ENCODE measurements at regions not wholly inside any gene's neighbourhood (a gene's known extent, or its start where the extent isn't known, plus 50 kb on each side); places are given as distances from the start of the nearest gene placed in this dataset.
A peak's percentile ranks its signal among the peaks of the same experiment; 100 is the strongest.

DNA sequence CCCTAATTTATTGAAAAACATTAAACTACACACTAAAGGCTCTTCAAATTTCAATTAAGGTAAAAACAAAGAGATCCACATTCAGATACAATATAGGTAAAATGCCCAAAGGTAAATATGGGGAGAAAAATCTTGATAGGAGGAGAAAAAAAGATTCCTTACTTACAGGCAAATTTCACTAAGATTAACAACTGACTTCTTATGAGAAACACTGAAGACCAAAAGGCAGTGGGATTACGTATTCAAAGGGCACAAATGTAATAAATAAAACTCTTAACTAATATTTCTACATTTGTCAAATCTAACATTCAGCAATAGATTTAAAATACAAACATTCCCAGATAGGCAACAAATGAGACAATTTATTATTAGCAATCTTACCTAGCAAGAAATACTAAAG is 829.3 kb downstream of the SH3BGRL start:
- Histone ChIP-seq H3K4me3 (no peak overlapping the region), H3K27ac (no peak overlapping the region), H3K4me1 (ENCODE audit: low read depth) (no peaks in the 10 kb centered on the region), H3K9me3 (ENCODE audit: low read depth) (no peaks in the 10 kb centered on the region), H3K36me3 (no peaks in the 10 kb centered on the region), H3K27me3 (no peaks in the 10 kb centered on the region)
- no peak for DNase-seq (ENCODE audit: low read depth in 1 of 2, low spot score in 1 of 2)
- TF ChIP-seq CTCF (IDR thresholded peaks at IDR 0.05; ENCODE audit: low read depth, low read length): no peak

- H3K27me3 ChIP-seq: no peaks in the 10 kb centered on the region
- no peak for DNase-seq (ENCODE audit: low read depth in 1 of 2, low spot score in 1 of 2)
- H3K36me3 ChIP-seq: no peaks in the 10 kb centered on the region
- no peak overlapping the region for H3K4me3 ChIP-seq
- TF ChIP-seq CTCF (IDR thresholded peaks at IDR 0.05; ENCODE audit: low read depth, low read length): no peak
- H3K9me3 ChIP-seq (ENCODE audit: low read depth): no peaks in the 10 kb centered on the region
- no peak overlapping the region for H3K27ac ChIP-seq
- no peaks in the 10 kb centered on the region for H3K4me1 ChIP-seq (ENCODE audit: low read depth)
These were observed 836.9 kb downstream of the SH3BGRL start for GRCh38 chrX:82038793-82039192.

DNA sequence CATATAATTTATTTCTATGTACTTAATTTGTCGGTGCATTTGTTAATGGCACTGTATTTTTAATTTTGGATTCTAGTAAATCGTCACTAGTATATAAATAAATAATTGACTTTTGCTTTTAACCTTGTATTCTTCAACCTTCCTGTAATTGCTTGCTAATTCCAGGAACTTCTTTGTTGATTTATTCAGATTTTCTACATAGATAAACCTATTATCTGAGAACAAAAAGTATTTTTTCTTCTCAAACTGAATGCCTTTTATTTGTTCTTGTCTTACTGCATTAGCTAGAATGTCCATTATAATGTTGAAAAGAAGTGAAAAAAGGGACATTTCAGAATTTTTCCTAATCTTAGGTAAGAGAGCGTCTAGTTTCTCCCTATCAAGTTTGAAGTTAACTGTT is 839.1 kb downstream of the SH3BGRL start:
- H3K4me1 ChIP-seq (ENCODE audit: low read depth): no peaks in the 10 kb centered on the region
- H3K4me3 ChIP-seq: no peak overlapping the region
- no peaks in the 10 kb centered on the region for H3K27me3 ChIP-seq
- H3K27ac ChIP-seq: no peak overlapping the region
- peaks cover 5% of the 10 kb centered on the region for H3K9me3 ChIP-seq (ENCODE audit: low read depth)
- H3K36me3 ChIP-seq: no peaks in the 10 kb centered on the region
- DNase-seq (ENCODE audit: low read depth in 1 of 2, low spot score in 1 of 2): no peak
- TF ChIP-seq CTCF (IDR thresholded peaks at IDR 0.05; ENCODE audit: low read depth, low read length): no peak

GRCh38 chrX:82058728-82059127 is 856.8 kb downstream of the SH3BGRL start:
- no peak overlapping the region for H3K4me3 ChIP-seq
- peaks cover 3% of the 10 kb centered on the region for H3K9me3 ChIP-seq (ENCODE audit: low read depth)
- no peaks in the 10 kb centered on the region for H3K36me3 ChIP-seq
- DNase-seq (ENCODE audit: low read depth in 1 of 2, low spot score in 1 of 2): no peak
- no peaks in the 10 kb centered on the region for H3K27me3 ChIP-seq
- H3K27ac ChIP-seq: no peak overlapping the region
- TF ChIP-seq CTCF (IDR thresholded peaks at IDR 0.05; ENCODE audit: low read depth, low read length): no peak
- H3K4me1 ChIP-seq (ENCODE audit: low read depth): no peaks in the 10 kb centered on the region

DNA sequence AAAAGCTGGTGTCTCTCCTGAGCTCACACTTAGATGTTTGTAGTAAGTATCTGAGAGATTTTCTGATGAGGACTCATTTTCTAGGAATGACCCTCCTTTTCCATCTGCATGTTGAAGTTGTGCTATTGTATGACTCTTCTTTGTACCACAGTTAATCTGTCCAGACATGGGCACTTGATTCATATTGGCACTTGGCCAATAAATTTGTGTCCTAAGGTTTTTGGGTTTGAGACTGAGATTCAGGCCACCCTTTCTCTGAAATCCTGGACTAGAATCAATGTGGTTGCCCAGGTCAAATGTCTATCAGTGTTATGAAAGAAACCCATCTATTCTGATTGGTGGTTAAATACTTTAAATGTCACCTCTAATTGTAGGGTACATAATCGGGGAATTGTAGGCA is 869.0 kb downstream of the SH3BGRL start:
- Histone ChIP-seq H3K36me3 (no peaks in the 10 kb centered on the region), H3K9me3 (ENCODE audit: low read depth) (no peaks in the 10 kb centered on the region), H3K27ac (no peak overlapping the region), H3K4me3 (no peak overlapping the region), H3K27me3 (no peaks in the 10 kb centered on the region), H3K4me1 (ENCODE audit: low read depth) (no peaks in the 10 kb centered on the region)
- no peak for TF ChIP-seq CTCF (IDR thresholded peaks at IDR 0.05; ENCODE audit: low read depth, low read length)
- no peak for DNase-seq (ENCODE audit: low read depth in 1 of 2, low spot score in 1 of 2)

- H3K9me3 ChIP-seq (ENCODE audit: low read depth): no peaks in the 10 kb centered on the region
- H3K4me1 ChIP-seq (ENCODE audit: low read depth): no peaks in the 10 kb centered on the region
- no peak overlapping the region for H3K4me3 ChIP-seq
- no peaks in the 10 kb centered on the region for H3K27me3 ChIP-seq
- H3K27ac ChIP-seq: no peak overlapping the region
- TF ChIP-seq CTCF (IDR thresholded peaks at IDR 0.05; ENCODE audit: low read depth, low read length): no peak
- no peaks in the 10 kb centered on the region for H3K36me3 ChIP-seq
- DNase-seq (ENCODE audit: low read depth in 1 of 2, low spot score in 1 of 2): peak in 1 of 2 donors; percentile 15
These were observed 879.1 kb downstream of the SH3BGRL start for GRCh38 chrX:82081027-82081426.

All from cardiac muscle cell (in vitro differentiated cells and primary cell).